OCI-M1 (cell line): ENCODE measurements at regions not wholly inside any gene's neighbourhood (a gene's known extent, or its start where the extent isn't known, plus 50 kb on each side); places are given as distances from the start of the nearest gene placed in this dataset.

Experiments used
- DNase-seq: peaks from one replicate; lab custom pipeline; 2025; lab: John Stamatoyannopoulos, UW

DNA sequence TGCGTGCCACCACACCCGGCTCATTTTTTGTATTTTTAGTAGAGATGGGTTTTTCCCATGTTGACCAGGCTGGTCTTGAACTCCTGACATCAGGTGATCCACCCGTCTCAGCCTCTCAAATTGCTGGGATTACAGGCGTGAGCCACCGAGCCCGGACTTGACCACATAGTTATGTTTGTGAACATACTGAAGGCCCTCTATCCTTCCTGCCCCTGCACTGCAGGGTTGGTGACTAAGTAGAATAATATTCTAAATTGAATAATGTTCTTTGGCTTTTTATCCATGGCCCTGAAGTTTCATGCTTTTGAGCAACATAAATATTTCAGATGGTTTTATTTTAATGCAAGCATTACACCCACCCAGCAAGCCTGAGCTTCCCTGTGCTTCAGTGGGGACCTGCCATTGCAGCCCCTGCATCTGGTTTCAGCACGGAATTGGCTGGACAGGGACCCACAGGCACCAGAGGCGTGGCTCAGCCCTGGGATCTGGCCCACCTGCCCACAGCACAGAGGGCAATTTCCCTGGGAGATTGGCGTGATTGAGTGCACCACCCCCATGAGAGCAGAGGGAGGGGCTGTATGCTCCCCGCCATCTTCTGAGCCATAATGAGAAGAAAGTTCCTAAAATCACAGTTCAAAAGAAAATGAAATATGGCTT lies 460.5 kb downstream of the BRD1 start:
- DNase-seq: no peak

DNA sequence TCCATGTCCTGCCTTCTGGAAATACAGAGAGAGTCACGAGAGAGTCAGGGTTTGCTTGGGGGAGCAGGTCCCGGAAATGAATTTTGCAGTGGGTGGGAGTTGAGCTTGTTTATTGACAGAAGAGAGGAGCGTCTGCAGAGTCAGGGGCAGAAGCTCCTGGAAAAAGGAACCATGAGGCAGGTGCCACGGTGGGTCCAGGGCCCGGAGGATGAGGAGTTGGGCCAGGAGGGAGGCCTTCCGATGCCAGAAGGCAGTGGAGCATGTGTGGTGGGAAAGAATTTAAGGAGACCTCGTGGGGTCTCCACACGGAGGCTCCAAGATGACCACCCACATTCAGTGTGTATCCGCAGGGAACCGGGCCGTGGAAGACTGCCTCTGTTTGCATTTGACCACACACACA lies 461.2 kb downstream of the BRD1 start:
- DNase-seq: no peak

DNA sequence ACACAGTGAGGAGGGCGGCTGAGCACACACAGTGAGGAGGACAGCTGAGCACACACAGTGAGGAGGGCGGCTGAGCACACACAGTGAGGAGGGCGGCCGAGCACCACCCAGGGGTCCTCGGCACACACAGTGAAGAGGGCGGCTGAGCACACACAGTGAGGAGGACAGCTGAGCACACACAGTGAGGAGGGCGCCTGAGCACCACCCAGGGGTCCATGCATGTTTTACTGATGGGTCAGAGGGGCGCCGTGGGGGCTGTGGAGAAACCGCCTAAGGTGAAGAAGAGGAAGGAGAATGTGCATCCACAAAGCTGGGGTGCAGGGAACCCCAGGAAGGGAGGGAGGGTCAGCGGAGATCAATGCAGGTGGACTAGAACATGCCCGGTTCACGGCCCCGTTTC lies 461.8 kb downstream of the BRD1 start:
- DNase-seq: no peak

DNA sequence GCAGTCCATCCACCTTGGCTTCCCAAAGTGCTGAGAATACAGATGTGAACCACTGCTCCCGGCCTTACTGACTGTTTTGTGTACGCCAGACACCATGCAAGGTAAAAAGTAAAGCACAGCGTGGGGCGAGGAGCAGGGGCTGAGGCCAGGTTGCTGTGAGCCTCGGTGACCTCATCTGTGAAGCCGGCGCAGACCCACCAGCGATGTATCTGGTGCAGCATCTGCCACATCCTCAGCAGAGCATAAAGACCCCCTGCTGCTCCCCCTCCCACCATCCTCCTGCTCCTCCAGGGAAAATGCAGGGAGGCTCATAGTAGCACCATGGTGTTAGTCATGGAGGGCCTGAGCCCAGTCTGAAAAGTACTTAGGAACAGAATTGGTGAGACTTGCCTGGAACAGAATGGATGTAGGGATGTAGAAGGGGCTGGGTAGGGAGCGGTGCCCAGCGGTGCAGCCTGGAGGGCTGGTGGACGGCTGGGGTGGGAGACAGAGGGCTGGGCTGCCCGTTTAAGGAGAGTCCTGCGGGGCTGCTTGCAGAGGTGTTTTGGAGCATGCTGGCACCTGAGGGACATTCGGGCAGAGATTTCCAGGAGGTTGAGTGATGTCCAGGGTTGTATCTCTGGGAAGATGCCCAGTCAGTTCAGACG lies 462.4 kb downstream of the BRD1 start:
- no peak for DNase-seq

DNA sequence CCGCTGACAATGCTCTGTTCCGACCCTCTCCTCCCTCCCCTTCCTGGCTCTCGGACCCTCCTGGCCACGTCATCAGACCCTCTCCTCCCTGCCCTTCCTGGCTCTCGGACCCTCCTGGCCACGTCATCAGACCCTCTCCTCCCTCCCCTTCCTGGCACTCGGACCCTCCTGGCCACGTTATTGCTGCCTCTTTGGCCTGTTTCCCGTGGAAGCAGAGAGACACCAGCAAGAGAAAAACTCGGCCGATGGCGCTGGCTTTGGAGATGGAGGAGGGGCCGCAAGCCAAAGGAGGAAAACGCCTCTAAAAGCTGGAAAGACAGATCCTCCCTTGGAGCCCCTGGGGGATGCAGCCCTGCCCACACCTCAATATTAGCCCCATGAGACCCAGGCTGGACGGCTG lies 463.3 kb downstream of the BRD1 start:
- no peak for DNase-seq

DNA sequence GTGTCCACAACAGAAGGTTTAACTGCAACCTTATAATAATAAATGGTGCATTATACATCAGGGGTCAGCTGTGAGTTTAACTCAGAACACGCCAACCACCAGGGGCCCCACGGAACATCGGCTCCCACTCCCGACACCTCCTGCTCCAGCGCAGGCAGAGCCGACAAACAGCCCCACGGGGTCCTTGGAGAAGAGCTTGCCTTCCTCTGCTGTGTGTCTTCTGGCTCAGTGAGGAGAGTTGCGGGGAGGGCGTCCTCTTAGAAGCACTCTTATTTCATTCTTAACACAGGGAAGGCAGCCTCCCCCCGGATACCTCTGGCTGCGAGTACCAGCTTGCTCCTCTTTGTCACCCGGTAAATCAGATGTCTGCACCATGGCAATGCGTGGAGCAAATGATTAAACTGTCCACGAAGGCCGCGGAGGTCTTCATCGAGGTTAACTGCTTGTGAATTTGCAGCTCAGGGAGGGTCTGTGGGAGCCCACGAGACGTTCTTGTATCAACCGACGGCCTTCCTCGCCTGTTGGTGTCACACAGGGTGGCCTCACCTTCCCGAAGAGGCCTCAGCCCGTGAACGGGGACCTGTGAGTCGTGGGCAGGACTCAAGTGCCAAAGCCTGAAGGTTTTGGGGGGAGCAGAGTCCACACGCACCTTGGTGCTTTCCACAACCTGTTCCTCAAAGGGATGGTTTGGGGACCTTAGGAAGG lies 464.0 kb downstream of the BRD1 start:
- no peak for DNase-seq

DNA sequence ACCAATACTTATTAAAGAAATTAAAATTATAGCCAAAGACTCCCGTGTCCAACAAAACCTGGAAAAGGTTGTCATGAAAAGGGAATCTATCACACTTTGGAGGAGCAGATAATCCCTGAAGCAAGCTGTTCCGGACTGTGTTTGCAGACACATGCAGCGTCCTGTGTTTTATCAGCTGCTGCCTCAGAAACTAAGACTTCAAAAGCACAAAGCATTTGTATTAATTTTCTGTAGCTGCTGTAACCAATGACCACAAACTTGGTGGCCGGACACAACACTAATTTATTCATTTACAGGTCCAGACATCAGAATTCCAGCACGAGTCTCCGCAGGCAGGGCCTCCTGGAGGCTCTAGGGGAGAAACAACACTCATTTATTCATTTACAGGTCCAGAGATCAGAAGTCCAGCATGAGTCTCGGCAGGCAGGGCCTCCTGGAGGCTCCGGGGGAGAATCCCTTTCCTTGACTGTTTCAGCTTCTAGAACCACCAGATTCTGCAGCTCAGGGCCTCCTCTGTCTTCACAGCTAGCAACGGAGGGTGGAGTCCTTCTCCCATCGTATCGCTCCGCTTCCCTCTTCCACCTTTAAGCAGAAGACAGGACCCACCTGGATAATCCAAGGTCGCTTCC lies 465.3 kb downstream of the BRD1 start:
- DNase-seq: no peak

DNA sequence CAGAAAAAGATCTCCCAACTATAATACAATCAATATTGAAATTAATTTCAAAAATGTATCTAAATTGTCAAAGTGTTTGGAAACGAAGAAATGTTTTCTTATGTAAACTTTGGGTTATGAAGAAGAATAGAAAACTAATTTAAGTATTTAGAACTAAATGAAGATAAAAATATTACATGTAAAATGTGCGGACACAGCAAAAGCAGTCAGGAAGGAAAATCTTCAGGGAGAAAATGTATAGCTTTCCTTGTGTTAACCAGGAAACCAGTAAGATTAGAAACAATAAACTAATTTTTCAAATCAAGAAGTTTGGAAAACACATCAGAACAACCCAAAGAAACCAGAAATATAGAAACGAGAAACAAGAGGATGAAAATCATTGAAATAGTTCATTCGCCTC lies 466.5 kb downstream of the BRD1 start:
- no peak for DNase-seq

DNA sequence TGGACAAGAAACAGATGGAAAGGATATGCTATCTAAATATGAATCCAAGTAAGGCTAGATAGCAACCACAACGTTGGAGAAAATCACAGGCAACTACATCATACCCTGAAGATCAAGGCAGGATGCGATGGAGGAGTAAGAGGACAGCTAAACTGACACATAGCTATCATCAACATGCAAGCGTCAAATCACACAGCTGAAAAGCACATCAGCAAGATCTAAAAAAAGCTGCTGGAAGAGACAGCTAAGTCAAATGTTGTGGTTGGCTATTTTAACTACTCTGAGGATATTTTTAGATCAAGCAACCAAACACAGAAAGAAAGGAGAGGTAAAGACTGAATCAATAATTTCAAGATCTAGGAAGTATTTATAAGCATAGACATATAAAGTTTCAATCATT lies 466.9 kb downstream of the BRD1 start:
- no peak for DNase-seq

DNA sequence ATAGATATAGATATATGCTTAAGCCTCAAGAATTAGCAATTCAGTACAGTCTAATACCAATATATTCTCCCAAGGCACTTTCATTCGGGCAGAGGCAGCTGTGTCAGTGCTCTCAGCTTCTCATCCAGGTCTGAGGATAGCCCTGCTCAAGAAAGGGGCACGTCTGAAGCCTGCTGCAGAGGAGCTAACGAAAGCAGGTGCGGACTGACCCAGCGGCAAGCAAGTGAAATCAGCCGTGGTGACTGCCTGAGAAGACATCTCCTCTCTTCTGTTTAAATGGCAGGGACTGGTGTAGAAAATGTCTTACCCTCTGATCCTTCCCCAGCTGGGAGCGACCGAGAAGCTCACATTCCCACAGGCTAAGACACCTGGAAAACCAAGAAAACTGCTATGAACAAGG lies 468.6 kb downstream of the BRD1 start:
- DNase-seq: no peak

DNA sequence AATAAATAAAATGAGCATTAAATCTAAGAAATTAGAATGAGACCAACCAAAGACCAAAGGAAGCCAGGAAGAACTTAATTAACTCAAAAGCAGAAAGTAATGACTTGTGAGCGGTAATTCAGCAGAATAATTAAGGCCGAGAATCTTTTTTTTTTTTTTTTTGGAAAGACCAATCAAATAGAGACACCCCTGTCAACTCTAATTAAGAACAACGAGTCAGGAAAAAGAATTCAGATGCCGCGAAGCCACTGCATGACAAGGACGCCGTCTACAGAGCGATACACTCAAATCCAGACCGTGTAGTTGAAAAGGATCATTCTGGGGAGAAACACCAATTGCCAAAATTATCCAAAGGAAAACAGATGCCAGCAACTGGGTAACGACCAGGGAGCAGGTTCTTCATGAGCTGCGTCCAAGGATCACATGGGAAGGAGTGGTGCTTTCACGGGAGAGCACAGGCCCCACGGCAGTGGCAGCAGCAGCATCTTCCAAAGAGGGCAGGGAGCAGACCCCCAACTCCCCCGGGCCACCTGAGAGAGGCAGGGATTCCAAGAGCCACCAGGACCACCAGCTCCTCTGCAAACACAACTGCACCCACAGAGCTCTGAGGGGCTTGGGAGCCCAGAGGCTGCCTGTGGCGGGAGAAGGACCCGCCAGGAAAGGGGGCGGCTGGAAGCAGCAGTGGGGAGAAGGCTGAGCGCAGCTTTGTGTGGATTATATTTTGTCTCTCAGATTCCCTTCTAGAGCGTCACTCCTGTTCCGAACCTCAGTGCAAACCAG lies 469.8 kb downstream of the BRD1 start:
- no peak for DNase-seq

DNA sequence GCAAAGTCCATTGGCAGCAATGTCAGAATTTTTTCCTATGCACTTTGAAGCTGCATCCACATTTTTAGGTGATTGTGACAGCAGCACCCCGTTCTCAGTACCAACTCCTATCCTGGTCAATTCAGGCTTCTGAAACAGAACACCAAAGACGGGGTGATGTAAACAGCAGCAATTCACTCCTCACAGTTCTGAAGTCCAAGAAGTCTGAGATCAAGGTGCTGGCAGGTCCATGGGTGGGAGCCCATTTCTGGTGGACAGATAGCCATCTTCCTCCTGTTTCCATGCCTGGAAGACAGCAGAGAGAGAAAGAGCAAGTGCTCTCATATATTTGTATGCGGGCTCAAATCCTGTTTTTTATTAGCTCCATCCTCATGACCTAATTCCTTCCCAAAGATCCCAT lies 471.2 kb downstream of the BRD1 start:
- no peak for DNase-seq

DNA sequence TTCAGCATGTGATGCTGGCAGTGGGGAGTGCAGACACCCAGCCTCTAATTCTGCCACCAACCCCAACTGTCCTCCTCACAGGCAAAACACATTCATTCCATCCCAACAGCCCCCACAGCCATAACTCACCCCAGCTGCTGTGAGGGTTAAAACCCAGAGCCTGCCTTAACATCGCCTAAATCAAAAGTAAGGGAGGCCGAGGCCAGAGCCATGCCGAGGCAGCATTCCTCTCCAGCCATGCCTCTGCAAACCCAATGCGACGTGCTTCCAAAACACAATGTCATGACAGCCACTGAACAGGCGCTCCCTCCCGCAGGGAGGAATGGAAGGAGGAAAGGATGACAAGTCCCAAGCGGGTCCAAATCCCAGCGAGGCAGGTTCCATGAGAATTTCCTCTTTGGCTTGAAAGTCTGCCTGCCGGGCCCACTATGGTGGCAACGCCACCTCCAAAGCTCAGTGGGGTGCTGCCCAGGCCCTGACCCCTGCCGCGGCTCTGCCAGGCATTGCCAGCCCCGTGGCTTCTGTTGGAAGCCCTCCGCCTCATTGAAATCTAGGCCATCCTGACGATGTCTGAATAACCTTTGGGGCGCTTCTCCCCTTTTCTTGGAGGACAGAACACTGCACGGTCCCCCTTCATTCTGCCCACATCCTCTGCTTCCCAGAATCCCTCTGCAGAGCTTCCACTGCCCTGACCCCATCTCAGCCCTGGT lies 472.3 kb downstream of the BRD1 start:
- no peak for DNase-seq

DNA sequence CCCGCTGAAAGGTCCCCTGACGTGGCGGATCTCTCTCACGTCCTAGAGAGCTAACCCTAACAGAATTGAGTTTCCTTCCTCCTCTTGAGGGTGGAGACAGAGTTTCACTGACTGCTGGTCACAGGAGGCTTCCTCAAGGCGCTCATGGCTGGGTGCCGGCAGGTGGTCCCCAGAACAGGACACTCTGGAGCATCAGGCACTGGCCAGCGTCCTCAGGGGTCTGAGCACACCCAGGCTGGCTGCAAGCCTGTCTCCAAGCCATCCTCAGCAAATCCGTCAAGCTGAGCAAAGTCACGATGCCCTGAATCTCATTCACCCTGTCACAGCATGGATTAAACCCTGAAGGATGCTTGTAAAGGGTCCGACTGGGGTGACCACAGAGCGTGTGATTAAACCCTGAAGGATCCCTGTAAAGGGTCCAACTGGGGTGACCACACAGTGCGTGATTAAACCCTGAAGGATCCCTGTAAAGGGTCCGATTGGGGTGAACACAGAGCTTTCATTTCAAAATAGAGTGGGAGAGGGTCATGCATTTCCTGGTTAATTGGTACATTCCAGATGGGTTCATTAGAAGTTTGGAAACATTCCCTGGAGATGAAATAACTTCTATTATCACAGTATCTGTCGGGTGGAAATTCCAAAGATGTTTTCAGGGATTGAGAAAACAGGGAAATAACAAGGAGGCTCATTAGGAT lies 473.0 kb downstream of the BRD1 start:
- DNase-seq: no peak

DNA sequence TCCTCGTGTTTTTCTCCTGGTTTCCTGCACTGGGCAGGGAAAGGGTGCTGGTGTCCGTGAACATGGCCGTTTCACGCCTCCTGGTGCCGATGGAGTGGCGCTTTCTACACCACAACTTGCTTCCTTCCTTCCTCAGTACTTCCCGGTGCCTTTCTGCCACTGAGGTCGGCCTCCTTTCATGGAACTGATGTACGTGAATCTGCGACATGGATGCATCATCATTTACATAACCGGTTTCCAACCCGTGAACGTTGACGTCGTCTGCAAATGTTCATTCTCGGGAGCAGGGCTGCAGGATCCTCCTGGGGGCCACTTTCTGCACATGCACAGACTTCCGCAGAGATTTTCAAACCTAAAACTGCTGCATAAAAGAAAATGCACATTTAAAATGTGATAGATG lies 474.4 kb downstream of the BRD1 start:
- DNase-seq: no peak

DNA sequence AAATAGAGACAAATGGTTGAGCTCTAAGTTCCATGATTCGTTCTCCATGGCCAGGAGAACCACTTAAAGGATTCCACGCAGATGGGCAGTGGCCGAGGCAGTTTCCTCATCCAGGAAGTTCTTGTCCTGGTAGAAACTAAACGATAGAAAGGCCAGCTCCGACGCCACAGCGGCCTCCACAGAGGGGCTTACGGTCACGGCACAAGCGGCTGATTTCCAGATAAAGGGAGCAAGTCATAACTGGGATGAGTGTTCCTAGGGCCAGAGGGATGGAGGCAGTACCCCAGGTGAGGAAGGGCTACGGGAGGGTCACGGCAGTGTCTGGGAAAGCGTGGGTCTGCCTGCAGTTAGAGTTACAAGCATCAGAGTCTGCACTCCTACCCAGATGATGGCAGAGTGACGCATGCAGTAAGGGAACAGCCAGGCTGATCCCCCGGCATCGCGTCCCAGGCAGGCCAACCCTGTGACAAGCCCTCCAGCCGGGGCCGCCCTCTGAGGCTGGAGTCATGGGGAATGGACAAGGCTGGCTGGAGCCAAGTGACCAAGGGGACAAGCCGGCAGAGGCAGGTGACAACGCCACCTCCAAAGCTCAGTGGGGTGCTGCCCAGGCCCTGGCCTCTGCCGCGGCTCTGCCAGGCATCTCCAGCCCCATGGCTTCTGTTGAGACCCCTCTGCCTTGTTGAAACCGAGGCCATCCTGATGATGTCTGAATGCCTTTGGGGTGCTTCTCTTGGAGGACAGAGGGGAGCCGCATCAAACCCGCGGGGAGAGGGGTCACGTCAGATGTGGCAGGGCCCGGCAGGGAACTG lies 475.1 kb downstream of the BRD1 start:
- DNase-seq: no peak

DNA sequence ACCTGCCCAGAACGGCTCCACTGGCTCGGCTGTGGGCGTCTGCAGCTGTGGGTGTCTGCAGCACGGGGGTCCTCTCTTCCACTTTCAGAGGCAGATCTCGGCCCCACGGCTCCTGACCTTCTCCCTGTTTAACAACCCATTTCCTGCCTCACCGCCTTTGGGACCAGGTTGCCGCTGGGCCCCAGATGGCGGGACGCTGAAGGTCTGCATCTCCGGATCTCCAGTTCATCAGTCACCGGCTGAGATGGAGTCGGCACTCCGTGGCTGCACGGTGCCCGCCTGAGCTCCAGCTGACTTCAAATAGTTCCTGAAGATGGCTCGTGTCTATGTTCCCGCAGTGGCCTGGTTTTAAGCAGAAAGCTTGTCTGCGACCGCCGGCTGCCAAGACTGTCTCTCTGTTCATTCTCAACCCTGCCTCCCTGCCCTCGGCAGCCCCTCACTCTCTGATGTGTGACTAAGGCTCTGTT lies 475.9 kb downstream of the BRD1 start:
- DNase-seq: no peak

DNA sequence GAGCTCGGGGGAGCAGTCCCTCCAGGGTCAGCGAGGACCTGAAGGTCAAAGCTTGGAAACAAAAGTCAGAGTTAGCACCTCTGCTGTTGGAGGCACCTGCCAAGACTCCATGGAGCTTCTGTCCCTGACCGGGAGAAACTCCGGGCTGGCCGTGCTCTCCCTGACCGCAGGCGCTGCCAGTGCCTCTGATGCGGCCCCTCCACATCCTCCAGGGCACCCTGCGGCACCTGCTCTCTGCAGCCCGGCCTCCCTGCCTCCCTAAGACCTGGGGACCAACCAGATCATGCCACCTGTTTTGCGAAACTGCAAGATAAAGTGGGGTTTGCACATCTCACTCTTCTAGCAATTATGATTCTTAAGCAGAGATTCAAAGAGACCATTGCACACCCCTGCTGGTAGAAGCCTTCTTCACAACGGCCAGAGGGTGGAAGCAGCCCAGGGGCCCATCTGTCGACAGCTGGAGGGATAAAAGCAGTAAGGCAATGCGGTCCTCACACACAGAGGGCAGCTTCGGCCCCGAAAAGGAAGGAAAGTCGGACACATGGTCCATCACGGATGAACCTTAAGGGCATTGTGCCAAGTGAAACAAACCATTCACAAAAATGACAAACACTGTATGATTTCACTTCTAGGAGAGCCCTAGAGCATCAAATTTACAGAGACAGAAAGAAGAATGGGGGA lies 477.1 kb downstream of the BRD1 start:
- DNase-seq: no peak

DNA sequence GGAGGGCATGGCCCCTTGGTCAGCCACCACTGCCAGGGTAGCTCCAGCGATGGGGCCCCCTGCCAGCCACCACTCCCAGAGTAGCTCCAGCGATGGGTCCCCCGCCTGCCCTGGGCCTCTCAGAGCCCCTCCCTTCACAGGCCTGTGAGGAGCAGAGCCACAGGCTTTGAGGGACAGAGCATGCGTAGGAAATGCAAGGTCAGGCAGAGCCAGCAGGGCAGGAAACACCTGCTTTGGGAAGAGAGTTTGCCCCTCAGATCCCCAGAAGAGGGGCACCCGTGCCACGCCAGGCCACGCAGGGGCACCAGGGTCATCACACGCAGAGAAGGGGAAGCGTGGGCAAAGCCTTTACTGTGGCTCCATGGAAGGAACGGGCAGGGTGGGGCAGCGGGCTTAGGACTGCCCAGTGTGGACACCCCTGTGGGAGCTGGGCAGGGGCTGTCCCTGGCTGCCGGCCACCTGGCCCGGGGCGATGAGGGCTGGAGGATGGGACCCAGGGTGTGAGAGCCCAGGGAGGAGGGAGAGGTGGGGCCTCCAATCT lies 477.8 kb downstream of the BRD1 start:
- no peak for DNase-seq
